ENCODE measurements at regions not wholly inside any gene's neighbourhood (a gene's known extent, or its start where the extent isn't known, plus 50 kb on each side); places are given as distances from the start of the nearest gene placed in this dataset.

DNA sequence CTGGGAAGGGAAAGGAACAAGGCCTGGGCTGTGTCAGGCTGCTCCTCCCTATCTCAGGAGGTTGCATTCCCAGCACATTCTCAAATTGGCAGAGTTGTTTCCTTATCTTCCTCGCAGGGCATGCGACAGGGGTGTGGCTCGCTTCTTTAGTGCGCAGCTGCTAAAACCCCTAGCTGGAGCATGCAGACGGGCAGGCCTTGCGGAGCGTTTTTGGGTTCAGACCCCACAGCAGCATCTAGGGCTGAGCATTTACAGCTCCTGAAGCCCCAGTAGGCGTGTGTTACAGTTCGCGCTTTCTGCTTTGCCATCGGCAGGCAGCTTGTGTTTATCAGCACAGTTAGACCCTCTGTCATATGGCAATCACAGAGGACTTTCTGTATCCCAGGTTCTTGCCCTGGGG, 392.4 kb downstream of the TECRL start:
- TF ChIP-seq, protein P1, sequence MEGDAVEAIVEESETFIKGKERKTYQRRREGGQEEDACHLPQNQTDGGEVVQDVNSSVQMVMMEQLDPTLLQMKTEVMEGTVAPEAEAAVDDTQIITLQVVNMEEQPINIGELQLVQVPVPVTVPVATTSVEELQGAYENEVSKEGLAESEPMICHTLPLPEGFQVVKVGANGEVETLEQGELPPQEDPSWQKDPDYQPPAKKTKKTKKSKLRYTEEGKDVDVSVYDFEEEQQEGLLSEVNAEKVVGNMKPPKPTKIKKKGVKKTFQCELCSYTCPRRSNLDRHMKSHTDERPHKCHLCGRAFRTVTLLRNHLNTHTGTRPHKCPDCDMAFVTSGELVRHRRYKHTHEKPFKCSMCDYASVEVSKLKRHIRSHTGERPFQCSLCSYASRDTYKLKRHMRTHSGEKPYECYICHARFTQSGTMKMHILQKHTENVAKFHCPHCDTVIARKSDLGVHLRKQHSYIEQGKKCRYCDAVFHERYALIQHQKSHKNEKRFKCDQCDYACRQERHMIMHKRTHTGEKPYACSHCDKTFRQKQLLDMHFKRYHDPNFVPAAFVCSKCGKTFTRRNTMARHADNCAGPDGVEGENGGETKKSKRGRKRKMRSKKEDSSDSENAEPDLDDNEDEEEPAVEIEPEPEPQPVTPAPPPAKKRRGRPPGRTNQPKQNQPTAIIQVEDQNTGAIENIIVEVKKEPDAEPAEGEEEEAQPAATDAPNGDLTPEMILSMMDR (conservative IDR thresholded peaks at IDR 0.05): no peak
- no peak for TF ChIP-seq ZFX (IDR thresholded peaks at IDR 0.05)

Data from C4-2B (cell line).